EL (cell line): ENCODE measurements at regions not wholly inside any gene's neighbourhood (a gene's known extent, or its start where the extent isn't known, plus 50 kb on each side); places are given as distances from the start of the nearest gene placed in this dataset.

Experiments used
- DNase-seq: peaks from one replicate; pipeline ENCODE4 v3.0.0-alpha.2; 2016

DNA sequence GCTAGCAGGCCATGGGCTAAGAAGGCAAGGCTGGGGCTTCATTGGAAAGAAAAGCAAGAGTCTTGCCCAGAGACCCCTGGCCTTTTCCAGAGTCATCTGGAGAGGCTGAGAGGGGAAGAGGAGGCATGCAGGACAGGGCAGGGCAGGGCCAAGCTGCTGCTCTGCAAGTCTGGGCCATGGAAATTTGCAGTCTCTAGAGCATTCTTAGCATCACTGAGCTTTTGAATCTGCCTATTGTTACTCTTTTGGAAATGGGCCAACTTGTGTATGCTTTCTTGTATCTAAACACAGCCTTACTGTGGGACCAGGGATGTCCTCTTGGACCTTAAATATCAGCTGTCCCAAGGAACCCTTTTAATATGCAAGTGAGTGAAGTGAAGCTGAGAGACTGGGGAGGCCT is 560.5 kb downstream of the MID1IP1 start:
- DNase-seq, result no peak

DNA sequence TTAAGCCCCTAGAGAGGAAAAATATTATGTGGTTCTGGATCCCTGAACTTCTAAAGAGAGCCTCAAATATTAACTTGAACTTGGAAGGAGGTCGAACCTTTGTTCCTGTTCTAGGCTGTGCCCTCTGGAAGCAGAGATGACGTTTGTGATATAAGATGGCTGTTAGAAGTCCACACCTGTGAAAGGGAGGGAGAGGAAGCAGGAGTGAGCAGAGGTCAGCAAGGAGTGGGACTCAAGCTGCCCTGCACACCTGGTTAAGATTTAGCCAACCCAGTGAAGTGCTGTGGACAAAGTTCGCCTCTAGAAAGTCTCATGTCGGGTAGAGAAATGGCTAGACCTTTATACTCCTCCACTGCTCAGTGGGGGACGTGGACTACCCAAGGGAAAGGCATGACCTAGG is 566.2 kb downstream of the MID1IP1 start:
- DNase-seq, result no peak

DNA sequence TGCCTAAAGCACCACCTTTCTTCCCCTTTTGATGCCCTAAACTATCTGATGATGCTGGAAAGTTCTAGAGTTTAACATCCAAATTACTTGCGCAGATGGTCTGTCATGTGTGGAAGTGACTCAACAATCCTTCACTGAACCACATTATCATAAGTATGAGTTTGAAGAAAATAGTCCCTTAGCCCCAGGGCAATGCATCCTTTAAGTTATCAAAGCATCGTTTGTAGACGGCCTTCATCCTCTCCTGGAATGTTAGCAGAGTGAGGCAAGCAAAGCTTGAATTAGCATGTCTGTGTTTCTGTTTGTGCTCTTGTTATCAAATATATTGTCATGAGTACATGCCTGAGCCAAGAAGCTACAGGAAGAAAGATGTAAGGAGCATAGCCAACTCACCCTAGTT is 570.9 kb downstream of the MID1IP1 start:
- DNase-seq, result no peak

DNA sequence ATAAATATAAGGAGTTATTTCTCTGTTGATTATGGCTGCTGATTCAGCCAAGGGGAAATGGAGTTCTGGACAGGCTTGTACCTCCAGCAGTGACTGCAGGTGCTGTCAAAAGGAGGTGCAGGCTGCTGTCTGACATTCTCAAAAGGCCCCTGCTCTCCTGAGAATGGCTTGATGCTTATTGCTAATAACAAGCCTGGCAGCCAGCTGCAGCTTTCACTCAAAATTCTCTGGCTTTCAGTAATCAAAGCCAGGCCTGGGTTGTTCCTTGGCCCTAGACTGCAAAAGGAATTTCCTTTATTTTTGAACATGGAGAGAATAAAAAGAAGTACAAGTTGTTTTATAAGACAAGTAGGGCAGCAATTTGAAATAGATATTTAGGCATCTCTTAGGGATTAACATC is 575.9 kb downstream of the MID1IP1 start:
- no peak for DNase-seq

DNA sequence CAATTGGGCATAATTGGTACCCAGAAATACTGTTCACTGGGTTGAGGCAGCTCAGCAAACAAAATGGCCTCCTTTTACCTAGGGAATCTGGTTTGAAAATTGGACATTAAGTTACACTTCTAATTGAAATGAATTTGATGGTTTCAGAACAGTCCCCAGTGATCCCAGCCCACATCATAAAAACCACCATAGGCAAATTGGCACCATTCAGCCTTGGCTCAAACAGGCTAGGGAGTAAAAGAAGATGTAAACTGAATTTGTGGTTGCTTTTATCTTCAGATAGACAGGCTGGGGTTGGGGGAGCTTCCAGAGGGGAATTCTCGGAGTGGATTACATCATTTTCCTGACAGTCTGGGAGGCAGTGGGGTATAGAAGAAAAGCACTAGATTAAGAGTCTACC is 576.5 kb downstream of the MID1IP1 start:
- no peak for DNase-seq

DNA sequence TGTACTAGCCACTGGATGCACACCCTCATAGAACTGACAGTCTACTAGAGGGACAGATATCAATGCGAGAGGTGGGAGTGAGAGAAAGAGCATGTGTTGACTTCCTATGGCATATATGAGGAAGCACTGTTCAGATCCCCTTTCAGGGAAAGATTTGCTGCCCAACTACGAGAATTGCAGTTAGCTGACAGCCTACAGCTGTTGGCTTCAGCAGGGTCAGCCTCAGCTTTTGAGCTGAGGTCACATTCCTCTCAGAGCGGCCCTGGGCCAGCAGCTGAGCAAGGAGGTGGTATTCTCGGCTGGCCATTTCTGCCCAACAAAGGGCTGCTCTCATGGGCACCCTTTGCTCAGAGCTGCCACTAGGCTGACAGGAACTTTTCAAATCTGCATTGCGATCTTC is 580.2 kb downstream of the MID1IP1 start:
- no peak for DNase-seq

DNA sequence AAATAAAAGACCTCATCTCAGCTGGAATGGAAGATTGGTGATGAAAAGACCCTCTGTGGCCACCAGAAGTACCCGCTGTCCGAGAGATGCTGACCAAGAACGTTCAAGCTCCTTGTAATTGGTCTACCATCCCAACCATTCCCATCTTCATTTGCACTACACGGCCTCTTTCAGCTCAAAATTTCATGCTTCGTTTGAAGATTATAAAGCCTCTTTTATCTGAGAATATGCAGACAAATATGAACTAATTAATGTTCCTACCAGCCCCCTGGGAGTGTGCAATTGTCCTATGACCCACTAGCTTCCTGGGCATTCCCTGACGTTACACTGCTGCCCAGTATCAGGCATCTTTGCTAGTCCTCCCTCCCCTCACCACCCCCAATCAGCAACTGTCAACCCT is 583.7 kb downstream of the MID1IP1 start:
- no peak for DNase-seq

DNA sequence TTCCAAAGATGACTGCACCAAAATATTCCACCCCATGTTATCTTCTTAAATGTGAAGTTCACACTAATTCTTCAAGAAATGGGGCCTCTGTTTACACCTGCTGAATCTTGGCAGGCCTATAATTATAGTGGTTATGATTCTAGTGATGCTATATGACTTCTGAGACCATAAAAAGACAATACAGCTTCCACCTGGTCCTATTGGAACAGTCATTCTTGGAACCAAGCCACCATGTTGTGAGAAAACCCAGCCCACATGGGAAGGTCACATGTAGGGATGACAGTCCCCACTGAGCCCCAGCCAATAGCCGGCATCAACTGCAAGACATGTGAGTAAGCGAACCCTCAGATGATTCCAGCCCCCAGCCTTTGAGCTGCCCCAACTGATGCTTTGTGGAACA is 587.5 kb downstream of the MID1IP1 start:
- no peak for DNase-seq

DNA sequence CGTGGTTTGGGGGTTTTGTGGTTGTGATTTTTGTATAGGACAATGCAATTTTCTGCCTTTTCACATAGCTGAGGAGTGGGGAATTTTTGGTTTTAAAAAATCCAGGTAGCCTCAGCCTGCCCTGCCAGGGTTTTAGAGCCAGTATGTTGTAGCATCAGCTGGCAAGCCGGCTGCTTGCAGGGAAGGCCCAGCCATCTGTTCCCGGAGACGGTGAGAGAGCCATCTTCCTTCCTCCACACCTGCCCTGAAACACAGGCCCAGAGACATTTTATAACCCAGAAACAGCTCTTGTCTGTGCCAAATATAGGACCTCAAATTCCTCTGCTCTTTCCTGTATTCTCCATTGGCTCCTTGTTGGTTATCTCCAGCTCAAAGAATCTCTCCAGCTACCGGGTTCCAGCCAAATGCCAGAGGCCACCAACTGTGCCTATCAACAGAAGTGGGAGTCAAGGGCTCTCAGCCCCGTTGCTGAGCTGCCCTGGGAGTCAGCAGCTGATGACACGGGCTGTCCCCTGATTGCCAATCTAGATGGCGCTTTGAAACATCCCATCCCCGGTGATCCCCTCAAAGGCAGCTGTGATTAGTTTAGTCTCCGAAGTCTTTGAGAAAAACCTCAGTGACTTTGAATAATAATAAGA is 595.2 kb downstream of the MID1IP1 start:
- no peak for DNase-seq

DNA sequence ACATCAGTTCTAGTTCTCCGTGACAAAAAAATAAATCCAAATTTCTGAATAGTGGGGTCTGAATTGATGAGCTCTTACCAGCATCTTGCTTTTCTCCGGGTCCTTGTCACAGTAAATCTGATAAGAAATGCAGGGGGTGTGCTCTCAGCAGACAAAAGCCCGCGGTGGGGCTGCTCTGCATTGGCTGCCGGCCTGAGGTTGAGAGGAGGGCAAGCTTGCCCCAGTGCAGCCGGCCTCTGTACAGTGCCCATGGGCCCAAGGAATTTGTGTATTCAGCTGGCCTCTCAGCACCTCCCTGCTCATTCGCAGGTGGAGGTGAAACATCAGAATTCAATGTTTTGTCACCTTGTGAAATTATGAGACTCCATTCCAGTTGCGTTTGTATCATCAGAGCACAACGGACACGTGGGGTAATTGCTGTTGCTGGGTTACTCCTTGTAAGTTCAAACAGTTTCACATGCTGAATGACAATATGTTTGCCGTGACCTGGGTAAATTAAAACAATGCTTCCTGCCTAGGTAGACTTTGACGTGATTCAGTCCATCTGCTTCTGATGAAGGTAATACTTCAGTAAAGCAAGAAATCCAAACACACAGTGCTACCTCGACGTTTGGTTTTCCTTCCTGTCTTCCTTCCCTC is 596.4 kb downstream of the MID1IP1 start:
- no peak for DNase-seq

DNA sequence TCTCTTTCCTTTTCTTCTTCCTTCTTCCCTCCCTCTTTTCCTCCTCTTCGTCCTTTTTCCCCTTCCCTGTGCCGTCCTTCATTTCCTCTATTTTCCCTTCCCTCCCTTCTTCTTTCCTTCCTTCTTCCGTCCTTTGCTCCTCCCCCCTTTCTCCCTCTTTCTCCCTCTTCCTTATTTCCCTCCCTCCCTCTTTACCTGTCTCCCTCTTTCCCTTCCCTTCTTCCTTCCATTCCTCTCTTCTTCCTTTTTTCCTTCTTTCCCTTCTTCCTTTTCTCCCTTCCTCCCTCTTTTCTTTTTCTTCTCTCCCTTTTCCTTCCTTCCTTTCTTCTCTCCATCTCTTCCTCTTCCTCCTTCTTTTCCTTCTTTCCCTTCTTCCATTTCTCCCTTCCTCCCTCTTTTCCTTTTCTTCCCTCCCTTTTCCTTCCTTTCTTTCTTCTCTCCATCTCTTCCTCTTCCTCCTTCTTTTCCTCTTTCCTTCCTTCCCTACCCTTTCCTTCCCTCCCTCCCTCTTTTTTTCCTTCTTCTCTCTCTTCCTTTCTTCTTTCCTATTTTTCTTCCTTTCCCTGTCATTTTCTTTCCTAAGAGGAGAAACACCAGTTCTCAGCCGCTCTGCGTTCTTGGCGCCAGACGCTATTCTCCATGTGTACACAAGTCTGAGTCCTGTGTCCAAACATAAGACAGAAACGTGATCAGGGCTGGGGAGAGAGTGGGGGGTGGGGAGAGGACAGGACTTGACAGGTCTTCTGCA is 597.1 kb downstream of the MID1IP1 start:
- no peak for DNase-seq

DNA sequence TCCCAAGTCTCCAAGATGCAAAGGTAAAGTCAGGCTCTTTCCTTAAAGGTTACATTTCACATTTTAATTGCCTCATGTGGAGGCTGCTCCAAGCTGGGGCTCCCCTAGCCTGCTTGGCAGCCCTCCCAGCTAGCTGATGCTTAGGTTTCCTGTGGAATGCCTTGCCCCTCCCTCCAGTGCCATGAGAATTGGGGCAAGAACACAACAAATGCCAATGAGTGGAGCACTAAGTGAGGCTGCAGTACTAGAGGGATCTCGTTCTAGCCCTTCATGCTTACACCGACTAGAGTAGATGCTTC is 597.7 kb downstream of the MID1IP1 start:
- DNase-seq, result no peak

DNA sequence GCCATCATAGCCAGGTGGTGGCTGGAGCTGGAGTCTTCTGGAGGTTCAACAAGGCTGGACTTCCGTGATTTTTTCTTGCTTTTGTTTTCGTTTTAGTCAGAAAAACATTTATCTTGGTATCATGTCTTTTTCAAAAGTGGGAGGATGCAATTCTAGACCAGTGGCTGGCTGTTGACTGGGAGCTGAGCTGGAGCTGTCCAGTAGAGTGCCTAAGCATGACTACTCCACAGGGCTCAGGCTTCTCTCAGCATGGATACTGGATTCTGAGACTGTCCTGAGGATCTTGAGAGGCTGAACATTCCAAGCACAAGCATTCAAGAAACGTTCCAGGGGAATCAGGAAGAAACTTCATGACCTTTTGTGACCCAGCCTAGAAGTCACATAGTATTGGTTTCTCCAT is 598.1 kb downstream of the MID1IP1 start:
- DNase-seq, result no peak

DNA sequence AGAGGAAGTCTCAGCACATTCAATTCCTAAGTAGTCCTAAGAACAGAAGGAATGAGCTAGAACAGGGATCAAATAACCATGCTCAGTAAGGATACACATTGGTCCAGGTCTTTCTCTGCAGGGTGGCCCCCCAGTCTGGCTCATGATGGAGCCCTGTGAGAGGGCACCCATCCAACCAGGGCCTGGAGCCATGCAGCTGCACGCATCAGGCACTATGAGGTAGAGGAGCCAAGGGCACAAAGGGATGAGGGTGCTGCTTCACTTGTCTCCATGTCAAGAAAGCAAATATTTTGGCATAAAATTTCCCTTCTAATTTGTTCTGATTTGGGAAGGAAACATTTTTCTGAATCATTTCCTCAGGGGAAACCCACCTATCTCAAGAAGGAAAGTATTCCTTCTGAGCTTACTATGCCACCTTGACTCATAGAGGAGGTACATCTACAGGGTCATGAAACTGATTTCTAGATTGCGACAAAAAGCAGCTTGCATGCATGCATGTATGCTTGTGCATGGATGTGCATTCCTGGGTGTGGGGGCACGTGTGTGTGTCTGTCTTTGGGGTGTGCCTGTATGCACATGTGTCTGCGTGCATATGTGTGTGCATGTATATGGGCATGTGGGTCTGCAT is 600.3 kb downstream of the MID1IP1 start:
- DNase-seq, result no peak

DNA sequence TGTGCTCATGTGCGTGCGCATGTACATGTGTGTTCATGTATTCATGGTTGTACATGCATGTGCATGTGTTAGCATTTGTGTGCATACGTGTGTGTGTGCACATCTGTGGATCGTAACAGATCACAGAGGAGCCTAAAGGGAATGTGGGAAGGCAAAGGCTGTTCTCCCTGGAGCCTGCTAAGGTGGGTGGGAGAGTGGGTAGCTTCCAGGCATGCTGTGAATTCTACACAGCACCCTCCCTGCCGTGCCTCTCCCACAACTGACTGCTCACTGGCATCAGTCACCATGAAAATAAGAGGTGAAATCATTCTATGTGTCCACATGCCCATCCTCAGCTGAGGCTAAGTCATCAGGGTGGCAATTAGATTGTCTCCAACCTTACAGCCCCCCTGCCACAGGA is 600.9 kb downstream of the MID1IP1 start:
- DNase-seq, result no peak

DNA sequence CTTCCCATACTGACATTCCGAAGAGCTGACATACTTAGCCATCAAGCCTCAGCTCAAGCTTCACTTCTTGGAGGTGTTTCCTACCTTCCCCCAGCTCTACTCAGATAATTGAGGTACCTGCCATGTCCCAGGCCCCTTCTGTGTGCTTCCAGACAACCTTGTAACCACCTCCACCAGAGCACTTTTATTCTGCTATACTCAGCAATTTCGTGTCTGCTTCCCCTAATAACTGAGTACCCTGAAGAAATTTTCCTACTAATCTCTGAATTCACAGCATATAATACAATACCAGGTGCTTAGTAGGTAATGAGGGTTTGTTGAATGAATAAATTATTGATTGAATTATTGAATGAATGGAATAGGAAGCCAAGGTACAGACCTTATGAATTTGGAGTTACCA is 605.5 kb downstream of the MID1IP1 start:
- DNase-seq, result no peak

DNA sequence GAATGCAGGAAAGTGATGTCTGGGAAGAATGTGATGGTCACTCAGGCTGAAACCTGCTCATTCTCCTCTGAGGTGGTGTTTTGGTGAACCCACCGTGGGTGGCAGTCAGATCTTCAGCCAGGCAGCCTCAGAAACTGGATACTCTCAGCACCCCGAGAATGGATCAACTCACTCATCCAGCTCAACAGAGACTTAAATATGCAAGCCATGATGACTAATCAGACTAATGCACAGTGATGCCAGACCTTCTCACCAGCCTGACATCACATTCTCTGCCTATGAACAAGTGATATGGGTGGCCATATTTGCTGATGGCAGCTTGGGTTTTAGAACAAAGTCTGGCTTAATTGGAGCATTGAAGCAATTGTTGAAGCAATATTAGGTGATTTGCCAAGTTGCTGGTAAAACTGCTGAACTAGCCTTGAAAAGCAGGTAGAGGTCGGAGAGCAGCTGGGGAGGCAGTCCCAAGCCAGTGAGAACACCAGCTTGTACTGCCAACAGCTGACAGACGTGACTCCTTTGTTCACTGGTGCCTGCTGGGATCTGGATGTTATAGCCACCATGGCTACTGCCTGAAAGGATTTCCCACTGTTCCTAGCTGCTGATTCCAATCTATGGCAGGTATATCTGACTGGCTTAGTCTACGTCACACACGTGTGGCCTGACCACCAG is 608.1 kb downstream of the MID1IP1 start:
- DNase-seq, result no peak

DNA sequence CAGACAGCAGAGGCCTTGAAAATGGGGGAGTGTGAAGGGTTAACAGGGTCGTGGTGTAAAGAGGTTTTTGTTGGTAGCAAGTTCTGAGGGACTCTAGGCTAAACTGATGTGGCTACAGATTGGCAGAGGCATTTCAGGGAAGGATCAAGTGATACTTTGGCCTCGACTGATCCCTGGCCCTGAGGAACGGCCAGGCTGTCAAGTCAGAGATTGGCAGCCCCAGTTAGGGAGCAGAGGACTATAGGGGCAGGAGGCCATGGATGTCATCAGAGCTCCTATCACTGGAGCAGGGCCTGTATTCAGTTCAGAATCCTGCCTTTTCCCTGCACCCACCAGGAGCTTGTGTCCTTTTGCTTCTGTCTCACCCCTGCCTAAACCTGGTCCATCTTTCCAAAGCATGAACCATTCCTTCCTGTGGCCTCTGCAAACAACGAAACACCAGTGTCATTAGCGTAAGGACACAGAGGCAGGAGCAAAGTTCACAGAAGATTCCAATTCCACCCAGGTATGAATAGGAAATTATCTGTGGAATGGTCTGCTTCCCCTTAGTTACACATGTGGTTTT is 613.1 kb downstream of the MID1IP1 start:
- no peak for DNase-seq

DNA sequence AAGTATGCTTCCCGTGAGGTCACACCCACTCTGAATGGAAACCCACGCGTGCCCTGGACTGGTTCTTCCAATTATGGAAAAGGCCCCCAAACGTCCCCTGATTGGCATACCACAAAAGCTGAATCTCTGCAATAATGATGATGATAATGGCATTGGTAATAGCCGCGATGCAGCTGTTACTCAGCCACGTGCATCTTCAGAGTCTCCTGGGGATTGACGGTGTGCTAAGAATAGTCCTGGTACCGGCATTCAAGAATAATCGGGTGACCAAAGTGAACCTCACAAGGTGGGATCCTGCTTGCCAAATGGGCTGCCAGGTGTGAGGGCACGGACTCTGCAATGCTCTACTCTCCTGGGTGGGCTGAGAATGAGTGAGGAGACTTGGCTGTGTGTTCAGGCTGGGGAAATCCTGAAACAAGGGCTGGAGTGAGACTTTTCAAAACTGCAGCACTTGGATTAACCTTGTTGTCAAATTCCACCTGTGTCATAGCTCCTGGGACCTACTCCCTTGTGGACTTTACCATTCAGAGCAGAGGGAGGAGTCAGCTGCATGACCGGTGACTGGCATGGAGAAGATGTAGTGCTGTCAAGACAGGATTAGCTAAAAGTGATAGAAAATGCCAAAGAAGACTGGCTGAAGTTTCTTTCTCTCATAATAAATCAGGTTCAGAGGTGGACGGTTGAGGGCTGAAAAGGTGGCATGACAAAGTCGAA is 615.4 kb downstream of the MID1IP1 start:
- DNase-seq, result no peak

DNA sequence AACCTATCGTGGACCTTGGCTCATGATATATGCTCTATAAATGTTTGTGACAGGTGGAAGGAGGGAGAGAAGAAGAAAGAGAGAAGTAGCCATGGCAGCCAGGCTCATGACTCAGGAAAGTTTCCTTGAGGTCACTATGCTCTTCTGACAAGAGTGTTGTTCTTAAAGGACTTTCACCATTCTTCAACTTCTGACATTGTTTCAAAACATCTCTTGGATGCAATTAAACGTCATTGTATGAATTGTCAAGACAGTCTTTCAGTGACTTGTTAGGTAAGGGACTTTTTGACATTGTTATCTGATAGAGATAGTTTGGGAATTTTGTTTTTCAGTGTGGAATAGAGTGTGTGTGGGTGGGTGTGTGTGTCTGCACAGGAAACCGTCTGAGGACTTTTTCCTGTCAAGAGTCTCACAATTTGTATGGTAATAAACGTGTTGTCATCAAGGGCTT is 617.0 kb downstream of the MID1IP1 start:
- DNase-seq, result no peak

DNA sequence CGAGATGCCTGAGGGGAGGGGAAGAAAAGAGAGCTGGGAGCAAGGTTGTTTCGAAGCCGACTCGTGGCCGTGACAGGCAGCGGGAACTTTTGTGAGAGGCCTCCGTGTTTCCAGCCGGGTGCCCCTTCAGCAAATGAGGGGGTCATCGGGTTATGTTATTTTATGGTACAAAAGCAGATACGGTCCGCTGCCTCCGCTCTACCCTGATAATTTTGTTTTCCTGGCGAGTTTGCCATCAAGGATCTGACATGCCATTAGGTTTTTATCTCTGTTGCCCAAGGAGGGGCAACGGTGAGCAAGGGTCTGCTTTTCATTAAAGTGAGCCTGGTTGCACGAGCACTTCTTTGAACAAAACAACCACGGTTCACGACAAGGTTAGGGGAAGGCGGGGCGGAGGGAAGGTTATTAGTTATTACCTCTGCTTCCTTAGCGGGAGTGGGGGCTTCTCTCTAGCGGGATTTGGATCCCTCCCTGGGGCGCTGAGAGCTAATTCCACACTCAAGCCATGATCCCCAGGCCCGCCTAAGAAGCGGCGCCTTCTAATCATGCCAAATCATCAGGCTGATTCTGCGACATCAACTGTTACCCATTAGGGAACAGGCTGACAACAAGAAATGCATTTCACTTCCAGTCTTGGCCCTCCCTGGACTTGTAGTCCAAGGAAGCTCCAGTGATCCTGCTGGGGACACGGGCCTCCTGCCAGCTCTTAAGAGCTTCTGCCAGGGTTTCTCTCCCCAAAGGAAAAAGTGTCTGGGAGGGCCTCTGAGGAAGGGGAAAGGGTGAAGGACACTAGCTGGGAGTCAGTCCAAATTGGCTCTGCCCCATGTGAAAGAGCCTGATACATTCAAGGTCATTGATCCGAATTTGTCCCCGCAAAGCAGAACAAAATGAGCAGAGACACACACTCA is 617.7 kb downstream of the MID1IP1 start:
- DNase-seq, result no peak
